ENCODE measurements at regions not wholly inside any gene's neighbourhood (a gene's known extent, or its start where the extent isn't known, plus 50 kb on each side); places are given as distances from the start of the nearest gene placed in this dataset.

DNA sequence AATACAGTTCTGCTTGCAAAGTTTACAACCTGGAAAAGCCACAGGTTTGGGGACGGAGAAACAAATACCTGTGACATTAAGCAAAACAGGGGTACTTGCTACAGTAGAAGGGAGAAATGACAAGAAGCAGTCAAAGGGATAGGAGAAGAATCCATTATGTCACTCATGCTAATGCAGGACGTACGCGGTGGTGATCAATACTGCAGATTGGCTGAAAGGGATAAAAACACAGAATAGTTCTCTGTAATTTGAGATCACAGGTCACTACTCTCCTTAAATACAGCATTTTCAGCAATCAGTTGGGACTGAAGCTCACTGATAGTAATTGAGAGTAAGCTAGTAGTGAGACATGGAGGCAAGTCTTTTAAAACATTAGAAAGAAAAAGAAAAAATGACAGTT lies 130.3 kb upstream of the MTAP start (continued):
- TF ChIP-seq, protein P1, sequence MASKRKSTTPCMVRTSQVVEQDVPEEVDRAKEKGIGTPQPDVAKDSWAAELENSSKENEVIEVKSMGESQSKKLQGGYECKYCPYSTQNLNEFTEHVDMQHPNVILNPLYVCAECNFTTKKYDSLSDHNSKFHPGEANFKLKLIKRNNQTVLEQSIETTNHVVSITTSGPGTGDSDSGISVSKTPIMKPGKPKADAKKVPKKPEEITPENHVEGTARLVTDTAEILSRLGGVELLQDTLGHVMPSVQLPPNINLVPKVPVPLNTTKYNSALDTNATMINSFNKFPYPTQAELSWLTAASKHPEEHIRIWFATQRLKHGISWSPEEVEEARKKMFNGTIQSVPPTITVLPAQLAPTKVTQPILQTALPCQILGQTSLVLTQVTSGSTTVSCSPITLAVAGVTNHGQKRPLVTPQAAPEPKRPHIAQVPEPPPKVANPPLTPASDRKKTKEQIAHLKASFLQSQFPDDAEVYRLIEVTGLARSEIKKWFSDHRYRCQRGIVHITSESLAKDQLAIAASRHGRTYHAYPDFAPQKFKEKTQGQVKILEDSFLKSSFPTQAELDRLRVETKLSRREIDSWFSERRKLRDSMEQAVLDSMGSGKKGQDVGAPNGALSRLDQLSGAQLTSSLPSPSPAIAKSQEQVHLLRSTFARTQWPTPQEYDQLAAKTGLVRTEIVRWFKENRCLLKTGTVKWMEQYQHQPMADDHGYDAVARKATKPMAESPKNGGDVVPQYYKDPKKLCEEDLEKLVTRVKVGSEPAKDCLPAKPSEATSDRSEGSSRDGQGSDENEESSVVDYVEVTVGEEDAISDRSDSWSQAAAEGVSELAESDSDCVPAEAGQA (IDR thresholded peaks at IDR 0.05; ENCODE audit: low read depth): no peak
- TF ChIP-seq, protein P1 (CRISPR knock-in tag; IDR thresholded peaks at IDR 0.05; ENCODE audit: borderline replicate concordance): no peak
- TF ChIP-seq PHF21A (CRISPR knock-in tag; IDR thresholded peaks at IDR 0.05): no peak

DNA sequence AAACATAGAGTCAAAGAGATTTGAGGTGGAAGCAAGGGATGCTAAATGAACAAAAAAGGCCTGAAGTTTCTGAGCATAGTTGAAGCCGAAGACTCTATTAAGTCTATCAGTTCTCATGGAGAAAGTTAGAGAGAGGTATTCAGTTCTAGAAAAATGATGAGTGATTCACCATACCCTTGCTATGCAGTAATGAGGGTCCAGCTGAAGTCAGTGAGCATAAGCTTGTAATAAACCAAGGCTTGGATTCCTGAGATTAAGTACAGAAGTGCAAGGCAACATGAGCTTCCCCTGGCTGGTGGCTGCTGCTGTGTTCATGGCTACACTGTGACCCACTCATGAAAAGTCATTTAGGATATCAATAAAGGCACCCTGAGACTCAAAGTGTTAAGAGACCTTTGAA lies 129.7 kb upstream of the MTAP start:
- no peaks in the 10 kb centered on the region for H3K36me3 ChIP-seq (replicated peaks in 1 of 2; ENCODE audit: control insufficient read depth in 1 of 2, insufficient read depth in 2 of 2, low read length in 2 of 2)
- no TSS peak for BruUV-seq (replicated peaks)
- H3K27ac ChIP-seq (ENCODE audit: extremely low read length, insufficient read depth, low read length): no peak overlapping the region
- H3K79me2 ChIP-seq (ENCODE audit: insufficient read depth, low read length): no peaks in the 10 kb centered on the region
- H3K4me1 ChIP-seq (ENCODE audit: insufficient read depth, low read length): no peaks in the 10 kb centered on the region
- H3K9me3 ChIP-seq (ENCODE audit: low read length): no peaks in the 10 kb centered on the region
- no peak overlapping the region for H3K4me3 ChIP-seq (replicated peaks in 1 of 3; ENCODE audit: insufficient read depth in 1 of 3, low read depth in 2 of 3, low read length in 3 of 3)
- H3K9ac ChIP-seq (ENCODE audit: insufficient read depth, low read depth, low read length): no peak overlapping the region
- POLR2A ChIA-PET: no interaction called here
- intact Hi-C loops (cut with micrococcal nuclease; ENCODE audit: unreplicated experiment) (no loop called here), in situ Hi-C loops (cut with HindIII; ENCODE audit: extremely low pct_ligation_motif_present, low pct_unique_long_range_greater_than_20kb) (no loop called here)
- H4K20me1 ChIP-seq (ENCODE audit: insufficient read depth, low read length): no peaks in the 10 kb centered on the region
- FAIRE-seq: no peak
- no peak overlapping the region for H3K4me2 ChIP-seq (ENCODE audit: low read depth, low read length)
- no peak for DNase-seq (ENCODE audit: low spot score)
- CTCF ChIA-PET (ENCODE audit: low intra/inter-chr PET ratio, low total read pairs): no interaction called here
- 5% methylated on average over 1 of the region's 1 CpG for WGBS (ENCODE audit: low lambda C conversion rate)
- ATAC-seq: no peak
- no peak overlapping the region for H2AFZ ChIP-seq (ENCODE audit: low read length)
- no peaks in the 10 kb centered on the region for H3K27me3 ChIP-seq (ENCODE audit: control insufficient read depth in 1 of 2, insufficient read depth in 2 of 2, low read length in 2 of 2)
- TF ChIP-seq ZNF101 (CRISPR knock-in tag; IDR thresholded peaks at IDR 0.05; ENCODE audit: borderline replicate concordance, low read depth): no peak
- TF ChIP-seq, protein P2, sequence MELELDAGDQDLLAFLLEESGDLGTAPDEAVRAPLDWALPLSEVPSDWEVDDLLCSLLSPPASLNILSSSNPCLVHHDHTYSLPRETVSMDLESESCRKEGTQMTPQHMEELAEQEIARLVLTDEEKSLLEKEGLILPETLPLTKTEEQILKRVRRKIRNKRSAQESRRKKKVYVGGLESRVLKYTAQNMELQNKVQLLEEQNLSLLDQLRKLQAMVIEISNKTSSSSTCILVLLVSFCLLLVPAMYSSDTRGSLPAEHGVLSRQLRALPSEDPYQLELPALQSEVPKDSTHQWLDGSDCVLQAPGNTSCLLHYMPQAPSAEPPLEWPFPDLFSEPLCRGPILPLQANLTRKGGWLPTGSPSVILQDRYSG (CRISPR knock-in tag; IDR thresholded peaks at IDR 0.05): no peak
- TF ChIP-seq MATR3 (CRISPR knock-in tag; IDR thresholded peaks at IDR 0.05): no peak
- no peak for TF ChIP-seq MED8 (CRISPR knock-in tag; IDR thresholded peaks at IDR 0.05; ENCODE audit: insufficient replicate concordance)
- no peak for TF ChIP-seq TBX2 (CRISPR knock-in tag; IDR thresholded peaks at IDR 0.05; ENCODE audit: borderline replicate concordance)
- no peak for TF ChIP-seq ZNF292 (CRISPR knock-in tag; IDR thresholded peaks at IDR 0.05; ENCODE audit: borderline replicate concordance, low read depth)
- TF ChIP-seq HNRNPUL1 (IDR thresholded peaks at IDR 0.05; ENCODE audit: low read depth, low read length): no peak
- no peak for TF ChIP-seq ZFP62 (CRISPR knock-in tag; IDR thresholded peaks at IDR 0.05)
- no peak for TF ChIP-seq ZNF496 (CRISPR knock-in tag; IDR thresholded peaks at IDR 0.05; ENCODE audit: insufficient replicate concordance)
- no peak for TF ChIP-seq GTF3A (CRISPR knock-in tag; conservative IDR thresholded peaks at IDR 0.05)
- TF ChIP-seq PCBP1 (IDR thresholded peaks at IDR 0.05; ENCODE audit: borderline replicate concordance, low read depth, low read length): no peak
- no peak for TF ChIP-seq ZNF530 (CRISPR knock-in tag; IDR thresholded peaks at IDR 0.05; ENCODE audit: low read depth)
- TF ChIP-seq, protein P3, sequence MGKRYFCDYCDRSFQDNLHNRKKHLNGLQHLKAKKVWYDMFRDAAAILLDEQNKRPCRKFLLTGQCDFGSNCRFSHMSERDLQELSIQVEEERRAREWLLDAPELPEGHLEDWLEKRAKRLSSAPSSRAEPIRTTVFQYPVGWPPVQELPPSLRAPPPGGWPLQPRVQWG (CRISPR knock-in tag; IDR thresholded peaks at IDR 0.05; ENCODE audit: borderline replicate concordance, low read depth): no peak
- no peak for TF ChIP-seq STAG1 (CRISPR knock-in tag; IDR thresholded peaks at IDR 0.05)
- no peak for TF ChIP-seq ZSCAN22 (CRISPR knock-in tag; IDR thresholded peaks at IDR 0.05)

Measured in HepG2 (cell line).